ENCODE measurements at regions not wholly inside any gene's neighbourhood (a gene's known extent, or its start where the extent isn't known, plus 50 kb on each side); places are given as distances from the start of the nearest gene placed in this dataset.

DNA sequence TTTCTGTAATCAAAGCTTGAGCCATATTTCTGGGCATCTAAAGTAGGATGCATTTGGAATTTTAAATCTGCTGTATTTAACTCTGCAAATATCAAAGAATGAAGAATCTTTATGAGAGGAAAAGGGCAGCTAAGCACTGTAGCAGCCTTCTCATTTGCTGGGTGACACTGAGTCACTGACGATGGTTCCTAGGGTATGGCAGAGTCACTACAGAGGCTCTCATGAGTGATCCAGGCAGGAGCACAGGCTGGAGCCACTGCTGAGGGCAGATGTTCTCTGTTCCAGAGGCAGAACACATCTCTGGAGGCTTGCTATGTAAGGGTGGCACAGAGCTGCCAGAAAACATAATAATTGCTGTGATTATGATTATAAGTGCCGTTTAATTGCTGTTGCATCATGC is 340.7 kb upstream of the HTR2A start:
- DNase-seq: no peak

DNA sequence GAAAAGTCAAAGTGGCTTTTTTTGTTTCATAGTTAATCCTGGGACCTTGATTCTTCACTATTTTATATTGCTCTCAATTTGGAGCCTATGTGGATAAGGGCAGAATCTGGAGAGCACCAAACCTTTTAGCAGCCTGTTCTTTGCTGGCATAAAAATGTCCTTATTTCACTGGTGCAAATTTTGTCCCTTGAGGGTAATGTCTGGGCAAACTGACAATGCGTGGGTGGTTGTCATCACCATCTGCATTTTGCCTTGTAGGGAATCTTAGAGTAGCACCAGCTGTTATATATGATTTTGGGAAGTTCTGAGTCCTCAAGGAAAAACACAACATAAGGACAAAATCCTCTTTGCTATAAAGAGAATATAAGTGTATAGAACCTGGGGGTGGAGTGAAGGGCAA is 336.9 kb upstream of the HTR2A start:
- DNase-seq: no peak

DNA sequence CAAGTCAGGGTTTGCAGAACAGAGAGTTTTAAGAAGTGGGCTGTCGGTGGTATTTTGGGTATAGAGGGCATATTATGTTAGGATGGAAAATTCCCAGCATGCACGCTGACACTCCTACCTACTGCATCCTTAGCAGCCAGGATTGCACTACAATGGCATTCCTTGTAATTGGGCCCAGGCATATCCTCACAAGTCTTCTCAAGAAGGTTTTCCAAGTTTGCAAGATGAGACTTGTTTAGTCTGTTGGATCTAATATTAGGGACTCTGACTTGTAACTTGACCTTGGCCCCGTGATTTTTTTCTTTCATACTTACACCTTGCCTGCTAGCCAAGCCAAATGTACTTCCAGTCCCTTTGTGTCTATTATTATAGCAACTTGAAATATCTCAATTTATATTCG is 335.7 kb upstream of the HTR2A start:
- no peak for DNase-seq

DNA sequence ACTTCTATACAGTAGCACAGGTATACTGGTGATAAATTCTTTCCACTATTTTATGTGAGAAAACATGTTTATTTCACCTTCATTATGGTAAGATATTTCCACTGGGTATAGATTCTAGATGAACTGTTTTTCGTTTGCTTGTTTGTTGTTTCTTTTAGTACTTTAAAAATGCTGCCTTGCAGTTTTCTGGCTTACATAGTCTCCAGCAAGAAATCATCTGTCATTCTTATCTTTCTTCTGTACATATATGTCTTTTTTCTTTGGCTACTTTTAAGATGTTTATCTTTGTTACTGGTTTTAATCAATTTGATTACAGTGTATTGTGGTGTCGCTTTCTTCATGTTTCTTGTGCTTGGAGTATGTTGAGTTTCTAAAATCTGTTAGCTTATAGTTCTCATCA is 333.3 kb upstream of the HTR2A start:
- DNase-seq: no peak

DNA sequence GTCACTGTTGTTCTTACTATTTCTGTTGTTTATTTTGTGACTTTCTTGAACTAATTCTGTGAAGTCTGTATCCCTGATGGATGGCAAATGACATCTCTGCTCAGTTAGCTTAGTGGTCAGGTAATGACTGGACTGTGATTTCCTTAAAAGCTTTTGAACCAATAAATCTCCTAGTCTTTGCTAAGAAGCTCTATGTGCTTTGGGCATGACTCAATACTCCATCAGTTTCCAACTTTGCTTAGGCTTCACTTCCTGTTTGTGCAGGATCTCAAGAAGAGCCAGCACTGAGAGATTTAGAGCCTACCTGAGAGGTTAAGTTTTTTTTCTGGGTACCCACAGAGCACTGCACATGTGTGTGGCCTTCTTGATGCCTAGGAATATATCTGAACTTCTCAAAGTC is 329.7 kb upstream of the HTR2A start:
- no peak for DNase-seq

DNA sequence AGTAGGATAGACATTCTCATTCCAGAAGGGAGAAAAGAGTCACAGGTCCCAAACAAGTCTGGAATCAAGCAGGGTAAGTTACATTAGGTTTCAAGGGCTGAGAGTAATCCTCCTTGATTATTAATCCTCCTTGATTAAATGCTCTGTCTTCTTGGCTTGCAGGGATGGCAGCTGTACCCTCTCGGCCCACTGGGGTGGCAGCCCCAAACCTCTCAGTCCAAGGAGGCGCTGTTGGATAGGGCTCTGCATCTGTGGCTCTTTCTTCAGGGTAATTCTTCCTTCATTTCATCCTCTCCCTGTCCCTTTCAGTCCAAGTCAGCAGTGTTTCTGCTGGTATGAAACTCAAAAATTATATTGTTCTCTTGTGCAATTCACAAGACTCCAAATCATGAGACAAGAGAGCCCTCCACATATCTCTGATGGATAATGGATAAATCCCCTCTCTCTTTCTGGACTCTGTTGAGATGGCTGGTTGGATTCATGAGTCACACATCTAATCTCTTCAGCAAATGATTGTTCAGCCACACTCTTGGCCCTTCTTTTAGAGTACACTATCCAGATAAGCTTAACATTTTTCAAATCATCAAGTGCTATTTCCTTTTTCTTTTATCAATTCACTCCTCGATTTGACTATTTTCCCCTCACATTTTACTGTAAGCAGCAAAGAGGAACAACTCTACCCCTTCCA is 323.7 kb upstream of the HTR2A start:
- no peak for DNase-seq

DNA sequence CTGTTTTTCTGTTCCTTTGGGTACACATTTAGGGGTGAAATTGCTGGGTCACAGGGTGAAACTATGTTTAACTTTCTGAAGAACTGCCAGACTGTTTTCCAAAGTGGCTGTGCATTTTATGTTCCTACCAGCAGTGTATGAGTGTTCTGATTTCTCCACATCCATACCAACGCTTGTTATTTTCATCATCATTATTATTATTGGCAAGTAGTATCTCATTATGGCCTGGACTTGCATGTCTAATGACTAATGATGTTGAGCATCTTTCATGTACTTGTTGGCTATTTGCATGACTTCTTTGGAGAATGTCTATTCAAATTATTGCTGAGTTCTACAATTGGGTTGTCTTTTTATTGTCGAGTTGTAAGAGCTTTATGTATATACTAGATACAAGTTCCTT is 321.8 kb upstream of the HTR2A start:
- DNase-seq: no peak

DNA sequence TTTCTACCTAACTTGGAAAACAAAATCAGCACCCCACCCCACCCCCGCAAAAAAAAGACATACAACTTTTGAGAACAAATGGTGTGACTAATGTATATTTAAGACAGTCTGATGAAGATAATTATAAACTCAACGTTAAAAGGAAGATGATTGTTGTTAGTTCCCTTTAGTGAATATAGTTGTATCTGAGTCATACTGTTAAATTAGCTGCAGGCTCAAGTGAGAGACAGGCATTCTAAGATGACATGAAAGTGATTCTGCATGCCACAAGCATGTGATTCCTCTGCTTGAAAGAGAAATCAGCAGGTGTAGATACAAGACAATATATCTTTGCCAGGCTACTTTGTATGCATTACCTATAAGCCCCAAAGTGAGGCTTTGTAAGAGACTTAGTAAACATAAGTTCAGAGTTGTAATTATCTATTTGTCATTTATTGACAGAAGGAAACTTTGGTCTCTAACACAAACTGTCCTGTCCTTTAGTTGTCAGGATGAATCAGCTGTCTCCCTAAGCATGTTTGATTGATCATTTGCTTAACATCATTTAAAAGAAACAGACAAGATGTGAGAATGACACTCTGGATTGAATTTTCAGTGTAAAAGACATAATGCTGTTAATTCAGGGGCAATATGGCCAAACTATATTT is 319.4 kb upstream of the HTR2A start:
- DNase-seq: no peak

DNA sequence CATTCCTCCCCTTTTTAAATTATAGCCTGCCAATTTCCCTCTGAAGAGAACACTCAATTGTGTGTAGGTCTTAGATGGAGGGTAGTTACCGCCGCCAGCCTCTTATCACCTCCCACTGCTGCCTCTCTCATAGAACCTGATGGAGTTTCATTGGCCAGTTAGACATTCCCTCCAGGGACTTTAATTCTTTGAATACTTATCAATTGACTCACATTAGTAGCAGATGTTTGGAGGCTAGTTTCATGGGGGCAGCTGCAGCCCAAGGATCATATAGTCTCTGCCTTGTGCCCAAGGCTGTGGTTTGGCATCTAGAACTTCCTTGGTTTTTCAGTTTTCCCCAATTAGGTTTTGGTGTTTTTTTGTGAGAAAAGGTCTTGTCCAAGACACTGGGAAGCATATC is 318.9 kb upstream of the HTR2A start:
- DNase-seq: no peak

DNA sequence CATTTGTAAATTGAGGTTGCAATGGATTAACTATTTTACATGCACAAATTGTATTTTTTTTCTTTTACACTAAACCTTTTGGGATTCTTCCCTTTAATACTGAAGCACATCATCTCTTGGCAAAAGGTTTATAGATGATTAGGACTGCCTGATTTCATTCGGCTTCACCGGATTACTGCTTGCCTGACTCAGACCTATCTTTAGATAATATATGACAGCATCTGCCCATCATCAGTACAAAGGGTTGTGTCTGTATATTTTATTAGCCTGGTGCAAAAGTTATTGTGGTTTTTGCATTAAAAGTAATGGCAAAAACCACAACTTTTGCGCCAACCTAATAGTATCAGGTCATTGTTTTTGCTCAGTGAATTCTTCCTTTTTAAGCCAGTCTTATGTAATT is 316.2 kb upstream of the HTR2A start:
- no peak for DNase-seq

DNA sequence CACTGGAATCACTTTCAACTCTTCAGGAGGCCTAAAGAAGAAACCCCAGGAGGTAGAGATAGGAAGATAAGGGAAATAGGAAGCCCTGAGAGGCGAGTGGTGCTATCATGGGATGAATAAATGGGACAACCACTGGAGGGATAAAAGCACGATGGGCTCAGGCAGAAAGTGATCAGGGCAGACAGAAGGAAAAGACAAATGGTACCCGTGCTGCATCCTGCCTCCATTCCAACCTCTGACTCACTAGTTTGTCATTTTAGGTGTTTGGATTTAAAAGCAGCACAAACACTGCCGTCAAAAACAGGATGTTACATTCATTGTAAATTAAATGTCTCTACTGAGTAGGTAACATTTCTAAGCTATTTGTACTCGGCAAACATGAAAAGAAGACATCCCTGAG is 314.3 kb upstream of the HTR2A start:
- no peak for DNase-seq

DNA sequence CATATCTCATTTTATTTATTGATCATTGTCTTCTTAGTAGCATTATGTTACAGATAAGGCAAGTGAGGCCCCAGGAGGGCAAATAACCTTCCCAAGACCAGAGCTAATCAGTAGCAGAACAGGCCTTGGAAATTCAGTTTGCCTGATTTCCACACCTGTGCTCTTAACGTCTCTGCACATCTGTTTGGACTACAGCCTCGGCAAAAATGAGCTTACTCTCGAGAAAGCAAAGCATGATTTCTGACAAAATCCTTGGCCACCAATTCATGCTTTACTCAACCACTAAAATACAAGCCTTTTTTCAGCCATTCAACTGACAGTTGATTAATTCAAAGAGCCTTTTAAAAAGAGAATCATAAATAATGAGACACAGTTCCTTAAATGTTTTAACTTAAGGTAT is 309.3 kb upstream of the HTR2A start:
- no peak for DNase-seq

DNA sequence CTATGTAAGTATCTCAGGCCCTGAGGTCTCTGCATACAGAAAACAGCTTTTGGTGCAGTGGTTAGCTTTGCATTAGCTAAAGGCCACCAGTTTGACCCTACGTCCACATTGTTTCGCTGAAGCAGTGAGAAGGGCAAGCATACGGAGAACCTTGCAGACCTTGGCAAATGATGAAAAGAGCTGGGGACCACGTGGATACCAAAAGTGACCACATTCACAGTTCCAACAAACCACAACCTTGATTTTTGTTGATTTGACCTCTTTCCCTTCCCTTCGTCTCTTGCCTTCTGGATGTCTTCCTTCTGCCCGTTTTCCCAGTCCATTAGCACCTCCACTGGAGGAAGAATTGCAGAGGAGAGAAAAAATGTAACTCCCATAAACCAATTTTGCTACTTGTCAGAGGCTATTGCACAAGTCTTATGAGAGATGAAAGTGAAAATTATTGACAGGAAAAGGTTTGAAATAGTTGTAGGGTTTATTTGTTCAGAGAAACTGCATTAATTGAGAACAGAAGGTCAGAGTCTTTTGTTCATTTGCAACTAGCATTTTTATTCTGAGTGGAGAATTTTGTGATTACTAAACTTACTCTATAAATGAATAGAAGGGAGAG is 293.9 kb upstream of the HTR2A start:
- DNase-seq: no peak

DNA sequence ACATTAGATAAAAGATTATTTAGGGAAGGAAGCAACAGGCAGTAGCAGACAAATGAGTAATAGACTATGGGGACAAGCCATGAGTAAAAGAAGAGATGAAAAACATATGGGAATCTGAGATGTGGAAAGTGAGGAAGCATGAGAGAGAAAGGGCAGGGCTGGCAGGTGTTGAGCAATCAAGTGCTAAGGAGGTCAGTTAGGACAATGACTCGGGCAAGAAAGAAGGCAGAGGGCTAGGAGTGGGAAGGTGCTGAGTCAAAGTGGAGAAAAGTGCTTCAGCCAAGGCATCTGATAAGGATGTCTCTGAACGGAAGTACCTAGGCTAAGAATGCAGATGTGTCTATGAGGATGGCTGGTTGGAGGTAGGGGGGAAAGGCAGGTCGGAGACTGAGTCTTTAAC is 291.9 kb upstream of the HTR2A start:
- DNase-seq: no peak

DNA sequence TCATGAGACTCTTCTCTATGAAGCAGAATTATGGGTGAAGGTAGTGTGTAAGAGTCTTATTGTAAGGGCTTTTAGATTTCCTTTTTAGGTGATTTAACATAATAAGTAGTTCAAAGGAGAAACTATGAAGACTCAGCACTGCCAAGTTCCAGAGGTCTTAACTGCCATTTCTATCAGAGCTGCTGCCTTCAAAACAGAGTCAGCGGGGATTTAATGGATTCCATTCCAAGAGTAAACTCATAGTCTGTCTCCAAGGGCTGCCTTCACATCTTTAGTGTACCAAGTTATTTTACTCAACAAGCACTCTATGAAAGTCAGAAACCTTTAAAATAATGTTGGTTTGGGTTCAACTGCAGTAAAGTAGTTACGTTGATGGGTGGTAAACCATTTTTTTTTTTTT is 289.6 kb upstream of the HTR2A start:
- no peak for DNase-seq

DNA sequence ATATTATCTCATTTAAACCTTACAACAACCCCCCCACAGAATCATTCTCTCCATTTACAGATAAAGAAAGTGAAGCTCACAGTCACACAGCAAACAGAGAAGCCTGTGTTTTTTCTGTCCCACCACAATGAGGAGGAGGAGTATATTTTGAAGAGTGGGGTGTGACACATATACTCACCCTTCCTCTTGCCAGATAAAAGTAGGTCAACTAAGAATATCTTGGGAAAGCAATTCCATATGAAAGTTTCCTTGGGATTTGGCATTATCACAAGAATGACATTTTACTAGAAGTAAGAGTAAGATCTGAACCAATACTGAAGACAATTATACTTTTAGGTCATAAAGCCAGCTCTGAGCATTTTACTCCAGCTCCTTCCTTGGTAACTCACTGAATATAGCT is 287.5 kb upstream of the HTR2A start:
- DNase-seq: no peak

DNA sequence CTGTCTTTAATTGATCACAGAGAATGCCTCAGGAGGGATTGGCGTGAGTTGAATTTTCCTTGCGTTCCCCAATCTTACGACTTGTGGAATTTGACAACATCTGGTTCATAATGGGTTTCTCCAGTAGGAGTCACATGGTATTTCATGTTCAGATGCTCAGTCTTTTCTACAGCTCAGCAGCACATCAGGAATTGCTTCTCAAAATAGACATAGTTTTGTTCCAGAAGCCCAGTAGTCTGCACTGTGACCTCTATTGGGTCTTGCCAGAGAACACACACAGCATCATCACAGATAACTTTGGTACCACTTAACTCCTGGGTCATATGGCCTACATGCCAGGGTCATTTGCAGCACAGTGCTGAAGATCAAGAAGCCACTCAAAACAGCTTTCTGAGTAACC is 282.5 kb upstream of the HTR2A start:
- no peak for DNase-seq

DNA sequence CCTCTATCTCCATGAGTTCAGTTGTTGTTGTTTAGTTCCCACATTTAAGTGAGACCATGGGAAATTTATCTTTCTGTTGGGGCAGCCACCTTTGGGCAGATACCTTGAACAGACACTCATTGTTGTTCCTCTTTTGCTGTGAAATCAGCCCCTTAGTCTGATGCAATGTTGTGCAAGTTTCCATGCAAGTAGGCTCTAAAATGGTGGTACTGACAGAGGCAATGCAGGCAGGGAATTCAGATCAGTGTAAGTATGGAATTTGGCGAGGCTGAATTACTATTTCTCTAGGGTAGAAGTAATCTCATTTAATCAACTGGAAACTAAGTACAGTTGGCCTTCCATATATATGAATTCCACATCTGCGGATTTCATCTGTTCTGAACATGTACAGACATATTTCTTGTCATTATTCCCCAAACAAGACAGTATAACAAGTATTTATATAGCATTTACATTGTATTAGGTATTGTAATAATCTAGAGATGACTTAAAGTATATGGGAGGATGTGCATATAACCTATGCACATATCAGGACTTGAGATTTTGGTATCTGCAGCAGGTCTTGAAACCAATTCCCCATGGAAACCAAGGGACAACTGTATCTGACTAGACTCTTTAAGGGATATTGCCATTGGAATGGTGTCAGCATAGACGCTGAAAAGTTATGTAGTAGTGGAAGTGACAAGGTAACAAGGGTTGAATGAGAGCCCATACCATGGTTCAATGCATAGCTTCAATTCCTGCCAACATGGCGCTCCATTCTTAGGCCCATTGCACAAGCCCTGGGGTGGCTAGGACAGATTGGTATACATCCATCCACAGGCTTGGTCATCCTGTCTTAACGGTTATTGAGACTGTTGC is 281.5 kb upstream of the HTR2A start:
- DNase-seq: no peak

DNA sequence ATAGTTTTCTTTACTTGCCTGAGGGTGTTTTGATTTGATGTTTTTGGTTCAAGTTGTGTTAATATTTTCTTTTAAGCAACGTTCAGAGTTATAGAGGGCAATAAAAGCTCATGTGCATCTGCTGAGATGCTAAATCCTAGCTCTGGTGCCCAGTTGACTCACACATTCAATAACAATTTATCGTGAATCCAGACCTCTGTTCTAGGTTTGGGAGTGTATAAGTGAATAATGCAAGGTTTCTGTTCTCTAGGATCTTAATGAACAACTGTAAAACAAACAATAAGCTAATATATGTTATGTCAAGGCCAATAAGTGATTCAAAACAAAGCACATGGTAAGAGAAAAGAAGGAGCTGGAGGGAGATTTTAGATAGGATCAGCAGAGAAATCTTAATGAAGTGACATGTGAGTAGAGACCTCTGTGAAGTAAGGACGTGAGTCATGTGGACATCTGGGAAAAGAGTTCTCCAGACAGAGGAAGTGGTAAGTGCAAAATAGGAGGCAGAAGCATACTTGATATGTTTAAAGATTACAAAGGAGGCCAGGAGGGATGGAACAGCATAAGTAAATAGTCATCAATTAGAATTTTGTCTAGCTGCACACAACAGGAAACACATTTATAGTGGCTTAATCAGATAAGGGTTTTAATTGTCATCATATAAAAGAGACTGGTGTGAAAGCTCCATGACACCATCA is 278.5 kb upstream of the HTR2A start:
- no peak for DNase-seq

DNA sequence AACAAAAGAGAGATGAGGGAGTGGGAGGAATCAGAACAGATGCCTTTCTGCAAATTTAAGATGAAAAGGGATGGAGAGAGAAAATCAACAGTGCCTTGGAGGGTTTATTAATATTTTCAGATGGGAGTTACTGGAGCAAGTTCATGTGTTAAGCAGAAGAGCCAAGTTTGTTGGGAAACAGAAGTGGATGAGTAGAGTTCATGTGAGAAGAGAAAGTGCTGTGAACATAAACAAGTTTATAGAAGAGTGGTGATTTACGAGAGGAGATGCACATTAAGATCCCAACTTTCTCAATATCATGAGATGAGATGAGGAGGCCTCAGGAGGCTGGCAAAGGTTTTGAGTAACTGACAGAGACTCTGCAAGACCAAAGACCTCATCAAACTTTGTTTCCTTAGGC is 274.1 kb upstream of the HTR2A start:
- DNase-seq: no peak

DNA sequence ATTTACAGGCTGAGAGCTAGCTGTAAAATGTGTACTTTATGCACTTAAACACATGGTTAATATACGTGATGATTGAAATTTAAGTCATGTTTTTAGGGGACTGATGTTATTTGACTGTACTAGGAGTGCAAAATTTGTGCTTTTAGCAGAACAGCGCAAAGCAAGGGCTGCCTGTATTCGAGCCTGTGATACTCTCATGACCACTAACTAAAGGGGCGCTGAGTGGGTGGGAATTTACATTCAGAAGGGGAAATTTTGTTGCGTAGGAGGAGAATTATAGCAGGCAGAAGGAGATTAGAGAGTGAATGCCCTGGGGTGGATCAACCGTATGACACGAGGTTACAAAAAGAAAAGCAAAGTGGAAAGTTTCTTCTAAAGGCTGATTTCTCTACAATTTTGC is 271.8 kb upstream of the HTR2A start:
- DNase-seq: no peak

DNA sequence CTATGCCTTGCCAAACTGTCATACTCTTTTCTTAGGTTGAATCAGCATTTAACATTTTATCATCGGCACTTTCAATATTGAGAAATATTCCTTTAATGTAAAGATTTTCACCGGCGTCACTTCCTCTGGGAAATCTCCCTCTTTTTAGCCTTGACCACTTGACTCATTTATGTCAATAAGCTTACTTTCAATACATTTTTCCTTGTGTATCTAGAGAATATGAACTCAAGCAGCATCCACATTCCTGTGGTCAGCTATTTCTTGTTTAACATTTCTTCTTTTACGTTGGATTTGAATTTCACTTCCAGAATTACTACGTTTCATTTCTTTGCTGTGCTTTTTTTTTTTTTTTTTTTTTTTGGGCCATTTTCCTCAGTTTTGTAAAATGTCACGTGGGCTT is 271.2 kb upstream of the HTR2A start:
- no peak for DNase-seq

DNA sequence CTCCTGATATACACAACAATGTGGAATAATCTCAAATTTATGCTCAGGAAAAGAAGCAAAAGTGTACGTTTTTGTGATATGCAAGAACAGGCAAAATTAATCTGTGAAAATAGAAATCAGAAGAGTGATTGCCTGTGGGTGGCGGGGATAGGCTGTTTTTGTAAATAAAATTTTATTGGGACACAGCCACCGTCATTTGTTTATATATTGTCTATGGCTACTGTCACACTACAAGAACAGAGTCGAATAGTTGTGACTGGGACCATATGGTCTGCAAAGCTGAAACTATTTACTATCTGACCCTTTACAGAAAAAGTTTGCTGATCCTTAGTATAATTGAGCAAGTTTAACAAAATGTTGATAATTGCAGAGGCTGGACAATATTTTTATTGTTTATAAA is 269.5 kb upstream of the HTR2A start:
- DNase-seq: no peak
